AG10803 (cell line): ENCODE measurements at regions not wholly inside any gene's neighbourhood (a gene's known extent, or its start where the extent isn't known, plus 50 kb on each side); places are given as distances from the start of the nearest gene placed in this dataset.

Experiments
- DNase-seq: peaks from one replicate; pipeline ENCODE4 v3.0.0; 2010; ENCODE audit warnings: low read depth
- H3K4me3 ChIP-seq: 2 replicates; pipeline ENCODE4 v1.5.1; 2011; ENCODE audit warnings: mild to moderate bottlenecking, low read length, control low read depth
- CTCF ChIP-seq: conservative IDR thresholded peaks from 2 replicates; pipeline ENCODE4 v1.5.1; 2011; ENCODE audit warnings: mild to moderate bottlenecking, low read length, control low read depth, inconsistent platforms

GRCh38 chr5:3542769-3543168 lies 52.9 kb upstream of the IRX1 start:
- no peak overlapping the region for H3K4me3 ChIP-seq
- no peak for DNase-seq
- TF ChIP-seq CTCF, result no peak

DNA sequence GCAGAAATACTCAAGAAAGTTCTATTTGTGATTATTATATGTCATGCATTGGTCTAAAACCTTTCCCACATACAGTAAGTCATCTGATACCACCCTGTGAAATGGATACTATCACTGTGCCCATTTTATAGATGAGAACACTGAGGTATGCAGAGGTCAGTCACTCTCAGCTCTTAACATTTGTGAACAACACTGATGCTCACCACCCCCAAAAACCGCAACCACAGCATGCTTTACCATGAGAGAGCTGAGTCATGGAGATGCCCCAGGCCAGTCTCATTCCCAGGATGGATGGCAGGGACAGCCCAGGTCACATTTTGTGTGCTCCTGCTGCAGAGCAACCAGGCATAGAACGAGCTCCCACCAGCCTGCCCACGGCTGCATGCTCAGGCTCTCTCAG lies 53.5 kb upstream of the IRX1 start:
- TF ChIP-seq CTCF, result no peak
- no peak overlapping the region for H3K4me3 ChIP-seq
- no peak for DNase-seq

DNA sequence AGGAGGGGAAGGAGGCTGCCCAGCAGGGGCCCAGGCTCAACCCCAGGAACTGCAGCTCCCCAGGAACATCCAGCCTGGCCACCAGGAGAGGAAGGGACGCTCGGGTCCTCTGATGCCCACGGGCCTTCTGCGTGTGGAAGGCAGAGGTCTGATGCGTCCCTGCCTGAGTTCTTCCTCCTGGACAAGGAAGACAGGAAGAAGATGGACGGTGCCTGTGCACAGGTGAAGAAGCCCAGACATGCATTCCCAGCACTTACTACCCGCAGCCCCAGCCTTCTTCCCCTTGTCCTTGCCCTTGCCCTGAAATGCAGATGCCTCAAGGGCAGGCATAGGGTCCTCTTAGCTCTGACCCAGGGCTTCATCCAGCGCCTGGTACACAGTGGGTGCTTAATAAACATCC lies 56.7 kb upstream of the IRX1 start:
- H3K4me3 ChIP-seq, result no peak overlapping the region
- DNase-seq, result no peak
- TF ChIP-seq CTCF, result no peak

- no peak for TF ChIP-seq CTCF
- no peak for DNase-seq
- H3K4me3 ChIP-seq, result no peak overlapping the region
These were observed 57.7 kb upstream of the IRX1 start for GRCh38 chr5:3537942-3538341.

- no peak overlapping the region for H3K4me3 ChIP-seq
- no peak for TF ChIP-seq CTCF
- no peak for DNase-seq
These were observed 60.0 kb upstream of the IRX1 start for GRCh38 chr5:3535414-3536211.

DNA sequence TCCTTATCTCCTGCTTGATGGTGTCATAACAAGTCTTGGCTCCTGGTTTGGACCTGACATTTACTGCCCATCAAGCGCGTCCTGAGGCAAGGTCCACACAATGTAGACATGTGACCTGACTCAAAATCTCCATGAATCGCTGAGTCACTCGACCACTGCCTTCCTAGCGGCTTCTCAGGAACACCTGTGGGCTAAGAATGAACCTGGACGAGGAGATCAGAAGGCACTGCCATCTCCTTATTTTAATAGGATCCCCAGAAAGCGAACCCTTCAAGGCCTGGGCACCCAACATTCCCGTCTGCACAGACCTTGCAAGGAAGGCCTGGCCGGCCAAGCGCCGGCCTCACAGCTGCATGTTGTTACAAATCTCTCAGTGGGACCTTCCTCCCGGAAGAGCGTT lies 60.6 kb upstream of the IRX1 start:
- H3K4me3 ChIP-seq, result no peak overlapping the region
- TF ChIP-seq CTCF, result no peak
- no peak for DNase-seq

DNA sequence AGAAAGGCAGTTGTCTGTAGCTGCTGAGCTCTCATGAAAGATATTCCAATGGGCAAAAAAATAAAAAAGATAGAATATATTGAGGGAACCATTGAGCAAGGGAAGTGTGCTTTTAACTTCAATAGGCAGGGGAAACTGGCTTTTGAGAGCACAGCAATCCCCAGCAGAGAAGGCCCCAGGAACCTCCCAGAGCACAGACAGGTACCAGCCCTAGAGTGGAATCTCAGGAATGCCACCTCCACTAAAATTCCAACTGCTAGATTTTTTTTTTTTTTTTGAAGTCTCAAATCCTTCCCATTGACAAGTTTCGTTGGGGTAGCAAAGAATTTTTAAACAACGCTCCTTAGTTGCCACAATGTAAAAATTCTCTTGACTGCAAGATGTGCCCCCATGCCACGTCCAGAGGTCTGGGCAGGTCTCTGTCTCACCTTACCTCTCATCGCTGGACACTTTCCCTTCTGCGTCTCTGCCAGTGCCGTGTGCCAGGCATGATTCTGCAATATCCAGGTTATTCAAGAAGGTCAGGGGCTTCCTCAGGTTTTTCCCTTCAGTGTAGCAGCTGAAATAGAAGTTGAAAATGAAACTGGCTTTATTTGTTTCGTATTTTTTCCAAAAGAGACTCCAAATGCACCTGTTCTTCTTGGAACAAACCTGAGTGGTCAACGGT lies 64.2 kb upstream of the IRX1 start:
- no peak overlapping the region for H3K4me3 ChIP-seq
- DNase-seq, result no peak
- no peak for TF ChIP-seq CTCF
